Endometrial microvascular endothelial cells (primary cell): ENCODE measurements at regions not wholly inside any gene's neighbourhood (a gene's known extent, or its start where the extent isn't known, plus 50 kb on each side); places are given as distances from the start of the nearest gene placed in this dataset.
"Not testable (repeated sequence)": the region's sequence is repeated elsewhere in the genome, so short reads cannot be mapped to it uniquely, and the experiment has no call there.

Experiments
- in situ Hi-C: cut with HindIII; loops from 2 replicates; pipeline ENCODE4 v1.10.0; 2017; ENCODE audit warnings: low sequenced_read_pairs, low pct_unique_long_range_greater_than_20kb; ENCODE audit errors: inconsistent ontology term

DNA sequence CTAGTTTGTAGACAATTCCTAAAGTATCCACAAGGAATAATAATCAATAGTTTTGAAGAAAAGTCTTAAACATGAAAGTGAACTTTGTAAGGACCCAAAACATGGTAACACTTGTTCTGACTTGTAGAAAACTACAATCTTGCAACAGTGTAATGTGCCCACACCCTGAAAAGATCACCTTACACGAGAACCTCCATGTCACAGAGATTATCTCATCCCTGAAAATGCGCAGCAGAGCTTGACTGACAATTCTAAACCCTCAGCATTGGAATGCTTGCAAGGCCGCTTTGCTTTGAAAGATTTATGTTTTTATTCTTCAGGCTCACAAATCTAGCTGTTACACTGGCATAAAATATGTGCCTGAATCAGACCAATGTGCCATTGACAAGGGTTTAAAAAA, 346.6 kb downstream of the KLF13 start:
- in situ Hi-C loops: not testable (repeated sequence)

DNA sequence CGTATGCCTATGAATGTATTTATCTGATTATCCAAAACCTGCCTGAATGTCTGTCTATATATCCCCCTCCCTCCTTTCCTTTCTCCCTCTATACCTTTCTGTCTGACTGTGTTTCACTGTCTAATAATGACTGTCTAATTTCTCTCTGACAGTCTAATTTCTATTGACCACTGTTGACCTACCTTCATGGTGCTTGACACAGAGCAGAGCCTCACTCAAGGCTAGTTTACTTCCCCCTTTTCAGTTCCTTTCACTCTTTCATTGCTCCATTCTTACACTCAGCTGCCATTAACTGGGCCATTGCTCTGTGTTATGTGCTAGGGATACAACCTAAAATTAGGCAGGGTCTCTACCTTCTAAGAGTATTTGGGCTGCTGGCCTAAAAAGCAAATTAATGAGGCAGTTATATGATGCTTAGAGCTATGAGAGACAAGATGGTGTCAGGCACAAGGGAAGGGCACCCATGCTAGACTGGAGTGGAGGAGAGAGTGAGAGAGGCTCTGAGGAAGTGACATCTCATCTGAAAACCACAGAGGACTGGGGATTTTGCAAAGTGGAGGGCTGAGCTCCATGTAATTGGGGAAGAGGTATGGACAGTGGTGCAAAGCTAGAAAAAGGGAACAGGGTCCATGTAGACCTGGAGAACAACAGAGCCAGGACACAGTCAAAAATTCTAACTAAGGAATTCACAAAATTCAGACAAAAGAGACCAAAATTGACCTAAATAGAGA, 348.6 kb upstream of the CHRNA7 start:
- in situ Hi-C loops: not testable (repeated sequence)

DNA sequence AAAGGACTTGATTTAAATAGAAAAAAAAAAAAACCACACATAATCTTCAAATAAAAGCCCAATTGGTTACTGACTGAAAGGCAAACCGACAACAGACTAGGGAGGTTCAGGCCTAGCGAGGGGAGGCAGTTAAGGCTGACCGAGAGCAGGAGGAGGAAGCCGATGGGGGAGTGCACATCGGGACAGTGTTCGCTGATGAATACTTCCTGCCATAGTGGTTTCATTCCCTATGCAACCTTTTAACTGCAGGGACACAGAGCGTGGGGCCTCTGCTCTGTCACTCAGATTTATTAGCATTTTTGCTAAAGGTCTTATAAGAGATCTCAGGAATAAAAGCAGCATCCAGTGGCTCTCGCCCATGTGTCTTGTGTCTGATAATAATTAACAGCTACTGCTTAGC, 343.2 kb upstream of the CHRNA7 start:
- in situ Hi-C loops: not testable (repeated sequence)

DNA sequence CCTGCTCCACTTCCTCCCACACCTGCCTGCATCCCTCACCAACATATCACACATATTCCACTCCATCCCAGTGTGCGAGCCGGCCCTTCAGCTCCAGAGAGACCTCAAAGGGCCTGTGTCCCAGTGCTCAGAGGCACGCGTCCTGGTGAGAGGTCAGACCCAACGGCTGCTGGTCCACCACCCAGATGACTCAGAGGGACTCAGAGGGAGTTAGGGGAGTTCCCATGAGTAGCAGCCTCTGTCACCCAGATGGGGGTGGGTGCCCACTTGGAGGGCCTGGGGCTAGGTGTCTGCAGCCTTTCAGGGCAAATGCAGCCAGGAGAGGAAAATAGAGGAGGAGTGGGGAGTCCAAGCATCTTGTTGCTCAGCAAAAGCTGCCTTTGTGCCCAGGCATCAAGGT, 333.8 kb upstream of the CHRNA7 start:
- in situ Hi-C loops: not testable (repeated sequence)

DNA sequence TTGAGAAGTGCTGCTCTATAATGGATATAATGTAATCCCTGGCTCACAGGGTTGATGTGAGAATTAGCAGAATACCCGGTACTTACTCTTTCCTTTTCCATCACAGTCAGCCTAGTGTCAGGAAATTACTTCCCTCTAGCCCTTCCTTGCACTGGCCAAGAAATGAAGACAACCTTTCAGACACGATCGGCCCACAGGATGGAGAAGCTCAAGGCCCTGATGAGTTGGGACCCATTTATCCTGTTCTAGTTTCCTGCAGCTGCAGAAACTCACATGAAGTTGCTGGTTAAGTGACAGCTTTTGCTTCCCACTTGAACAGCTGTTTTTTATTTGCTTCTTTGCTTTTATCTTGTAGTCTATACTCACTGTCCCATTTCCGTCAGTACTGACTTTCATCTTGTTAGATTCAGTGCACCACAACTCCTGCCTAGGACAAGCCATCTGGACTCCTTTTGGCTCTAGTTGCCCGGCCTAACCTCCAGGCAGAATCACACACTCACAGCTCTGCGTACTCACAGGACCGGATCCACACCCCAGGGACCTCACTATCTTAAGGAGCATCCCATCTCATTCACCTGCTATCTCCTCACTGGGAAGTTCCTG, 325.1 kb upstream of the CHRNA7 start:
- in situ Hi-C loops: not testable (repeated sequence)

DNA sequence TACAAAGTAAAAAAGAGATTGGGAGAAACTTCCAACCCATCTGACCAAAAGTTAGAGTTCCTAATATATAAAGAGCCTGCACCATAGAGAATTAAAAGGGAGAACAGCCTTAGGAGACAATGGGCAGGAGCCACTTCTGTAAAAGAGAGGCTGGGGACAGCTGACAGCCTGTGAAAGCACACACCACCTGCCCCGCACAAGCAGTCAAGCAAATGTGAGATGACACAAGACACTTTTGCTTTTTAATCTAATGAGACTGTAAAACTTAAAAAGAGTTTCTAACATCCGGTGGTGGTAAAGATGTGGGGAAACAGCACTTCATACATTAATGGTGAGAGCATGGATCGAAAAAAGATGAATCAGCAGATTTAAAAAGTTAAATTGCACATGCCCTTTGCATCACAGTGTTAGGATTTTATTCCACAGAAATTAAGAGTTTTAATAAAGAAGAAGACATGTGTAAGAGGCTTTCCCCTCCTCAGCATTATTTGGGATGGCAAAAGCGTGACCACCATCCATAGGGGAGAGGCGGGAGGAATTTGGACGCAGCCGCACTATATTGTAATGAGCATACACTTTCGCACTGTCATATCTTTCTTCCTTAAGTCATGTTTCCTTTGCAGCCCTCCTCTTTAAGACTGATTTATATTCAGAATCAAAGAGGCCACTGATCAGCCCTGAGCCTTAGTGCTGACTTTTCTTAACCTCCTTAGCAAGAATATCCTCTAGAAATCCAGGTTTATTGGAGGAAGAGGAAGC, 322.2 kb upstream of the CHRNA7 start:
- in situ Hi-C loops: not testable (repeated sequence)

DNA sequence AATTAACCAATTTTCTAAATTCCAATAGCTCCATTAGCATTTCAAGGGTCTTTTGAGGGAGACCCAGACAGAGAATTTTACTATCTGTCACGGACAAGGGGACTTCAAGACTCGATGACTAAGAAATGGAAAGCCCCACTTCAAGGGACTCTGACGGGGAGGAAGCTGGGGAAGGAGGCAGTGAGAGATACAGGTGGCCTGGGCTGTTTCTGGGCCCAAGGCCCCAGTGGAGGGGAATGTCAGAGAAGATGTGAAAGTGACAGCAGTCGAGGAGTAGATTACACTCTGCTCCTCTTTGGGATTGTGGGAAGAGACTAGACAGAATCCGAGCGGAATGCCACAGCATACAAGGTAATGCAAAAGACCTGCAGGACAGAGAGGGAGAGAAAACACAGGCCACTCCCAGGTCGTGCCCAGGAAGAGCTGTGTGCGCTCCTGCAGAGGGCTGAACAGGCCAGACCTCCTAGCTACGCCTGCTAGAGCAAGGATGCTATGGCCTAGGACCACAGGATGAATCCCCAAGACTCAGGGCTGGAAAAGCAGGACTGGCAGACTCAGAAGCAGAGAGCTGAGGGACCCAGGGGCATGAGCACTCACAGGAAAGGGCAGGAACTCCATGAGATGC, 321.5 kb upstream of the CHRNA7 start:
- in situ Hi-C loops: not testable (repeated sequence)

DNA sequence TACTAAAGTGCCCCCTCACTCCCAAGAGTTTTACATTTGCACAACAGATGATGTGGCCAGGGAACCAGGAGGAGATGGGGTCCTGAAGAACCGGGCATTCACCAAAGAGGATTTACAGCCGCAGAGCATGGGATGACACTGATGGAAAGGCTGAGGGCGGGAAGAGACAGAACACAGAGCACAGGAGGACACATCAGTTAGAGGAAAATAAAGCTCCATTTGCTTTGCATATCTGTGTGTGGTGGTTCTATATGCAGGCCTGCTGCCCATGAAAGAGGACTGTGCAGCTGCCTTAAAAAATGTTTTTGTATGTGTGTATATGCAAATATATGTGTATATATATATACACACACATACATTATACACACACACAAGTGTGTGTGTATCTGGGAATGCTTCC, 320.8 kb upstream of the CHRNA7 start:
- in situ Hi-C loops: not testable (repeated sequence)

DNA sequence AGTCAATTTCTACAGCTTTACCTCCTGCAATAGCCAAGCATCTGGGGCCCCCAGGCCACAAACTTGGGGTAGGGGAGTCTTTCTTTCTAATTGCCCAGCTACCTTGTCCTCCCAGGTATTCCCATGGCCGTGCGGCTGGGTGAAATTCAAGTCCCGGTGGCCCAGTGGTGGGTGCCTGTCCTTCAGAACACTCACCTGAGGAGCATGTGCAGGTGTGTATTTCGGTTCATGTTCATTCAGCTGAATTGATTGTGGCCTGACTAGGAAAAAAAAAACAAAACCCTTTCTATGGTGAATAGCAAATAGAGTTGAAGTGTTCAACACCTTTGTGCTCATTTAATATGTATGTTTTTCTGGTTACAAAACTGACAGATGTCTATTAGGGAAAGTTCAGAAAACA, 319.5 kb upstream of the CHRNA7 start:
- in situ Hi-C loops: not testable (repeated sequence)

DNA sequence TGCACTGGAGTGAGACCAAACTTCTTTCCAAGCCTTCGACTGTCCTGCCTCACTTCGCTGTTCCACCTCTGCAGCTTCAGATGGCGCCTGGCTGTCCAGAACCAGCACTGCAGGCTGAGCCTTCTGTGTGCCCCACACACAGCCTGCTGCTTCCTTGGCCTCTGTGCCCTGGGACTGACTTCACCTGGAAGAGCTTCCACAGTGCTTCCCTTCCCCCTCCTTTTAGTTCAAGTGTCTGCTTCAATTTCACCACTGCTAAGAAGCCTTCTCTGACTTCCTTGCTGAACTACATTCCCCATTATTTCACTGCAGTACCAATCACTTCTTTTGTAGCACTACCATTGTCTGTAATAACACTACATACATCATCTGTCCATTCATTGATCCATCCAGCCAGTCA, 315.1 kb upstream of the CHRNA7 start:
- in situ Hi-C loops: not testable (repeated sequence)

DNA sequence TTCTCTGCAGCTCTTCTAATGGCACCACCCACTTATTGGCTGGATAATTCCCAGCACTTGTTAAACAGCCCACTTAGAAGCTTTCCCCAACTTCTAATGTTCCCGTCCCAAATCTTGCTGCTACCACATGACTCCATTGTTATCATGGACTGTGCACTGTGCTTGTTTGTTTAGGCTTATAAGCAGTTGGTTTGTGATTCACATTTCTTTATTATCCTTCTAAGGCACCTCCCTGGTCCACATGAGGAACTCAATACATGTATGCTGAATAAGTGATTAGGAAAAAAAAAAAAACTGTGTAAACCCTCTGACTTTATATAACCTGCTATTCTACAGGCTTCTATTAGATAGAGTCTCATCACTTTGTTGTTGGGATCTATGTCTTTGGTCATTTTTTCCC, 311.7 kb upstream of the CHRNA7 start:
- in situ Hi-C loops: not testable (repeated sequence)

DNA sequence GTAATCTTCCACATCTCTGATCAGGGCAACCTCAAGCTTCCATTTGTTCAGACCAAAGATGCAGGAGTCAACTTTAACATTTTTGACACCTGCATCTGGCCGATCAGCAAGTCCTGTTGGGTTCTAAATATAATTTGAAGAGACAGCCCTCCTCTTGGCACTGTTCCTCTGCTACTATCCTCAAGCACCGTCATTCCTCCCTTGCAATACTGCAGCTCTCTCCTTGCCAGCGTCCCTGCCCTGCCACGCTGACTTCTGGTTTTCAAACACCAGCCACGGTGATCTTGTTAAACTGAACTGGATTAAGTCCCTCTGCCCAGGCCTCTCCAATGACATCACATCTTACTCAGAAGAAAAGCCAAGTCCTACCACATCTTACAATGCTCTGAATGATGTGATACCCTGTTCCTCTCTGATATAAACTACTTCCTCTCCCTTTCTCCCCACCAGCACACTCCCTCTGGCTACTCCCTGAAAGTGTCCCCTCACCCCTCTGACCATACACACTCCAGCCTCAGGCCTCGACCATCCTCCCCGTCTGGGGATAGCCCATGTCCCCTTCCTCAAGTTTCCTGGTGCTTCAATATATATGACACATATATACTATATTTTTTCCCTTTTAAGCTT, 310.8 kb upstream of the CHRNA7 start:
- in situ Hi-C loops: not testable (repeated sequence)

DNA sequence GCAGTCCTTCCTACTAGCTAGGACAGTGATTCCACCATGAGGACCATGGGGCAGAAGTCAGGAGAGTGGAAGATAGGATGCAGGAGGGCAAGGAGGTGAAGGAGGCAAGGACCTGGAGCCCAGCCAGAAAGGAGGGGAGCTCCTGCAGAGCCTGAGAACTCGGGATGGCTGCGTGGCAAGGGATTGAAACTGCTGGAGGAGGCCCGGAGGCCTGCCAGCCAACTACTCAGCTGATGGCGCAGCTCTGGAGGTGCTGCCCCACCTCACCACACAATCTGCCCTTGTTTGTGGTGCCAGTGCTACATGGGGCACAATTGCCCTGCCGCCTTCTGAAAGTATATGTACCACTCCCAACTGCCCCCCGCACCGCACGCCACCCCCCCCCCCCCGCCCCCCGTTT, 307.3 kb upstream of the CHRNA7 start:
- in situ Hi-C loops: not testable (repeated sequence)

DNA sequence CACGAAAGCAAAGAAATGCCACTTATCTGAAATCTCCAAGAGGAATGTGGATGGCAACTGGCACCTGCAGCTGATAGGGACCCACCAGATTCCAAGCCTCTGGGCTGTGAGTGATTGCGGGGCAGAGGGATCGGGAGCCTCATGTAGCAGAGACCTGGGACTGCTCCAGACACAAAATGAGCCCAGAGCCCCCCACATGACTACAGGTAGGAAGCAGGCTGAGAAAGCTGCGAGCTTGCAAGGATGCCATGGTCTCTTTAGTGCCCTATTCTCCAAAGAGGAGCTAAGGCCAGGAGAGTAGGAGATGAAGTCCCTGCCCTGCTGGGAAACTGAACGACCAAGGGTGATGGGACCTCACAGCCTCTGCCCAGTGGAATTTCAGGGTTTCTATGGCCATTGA, 305.4 kb upstream of the CHRNA7 start:
- in situ Hi-C loops: not testable (repeated sequence)

DNA sequence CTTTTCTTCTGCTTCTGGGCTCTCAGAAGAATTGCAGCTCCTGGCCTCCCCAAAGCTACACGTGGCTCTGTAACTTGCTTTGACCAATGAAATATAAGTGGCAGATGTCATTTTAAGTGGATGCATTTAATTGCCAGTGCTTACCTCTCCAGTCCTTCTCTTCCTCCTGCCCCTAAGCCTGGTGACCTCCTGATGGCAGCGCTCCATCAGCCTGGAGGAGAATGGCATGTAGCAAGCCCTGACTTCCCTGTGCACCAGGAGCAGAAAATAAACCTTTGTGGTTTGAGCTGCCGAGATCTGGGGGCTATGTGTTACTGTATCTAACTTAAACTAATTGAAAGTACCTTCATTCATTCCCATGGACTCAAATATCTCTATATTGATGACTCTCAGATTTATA, 304.7 kb upstream of the CHRNA7 start:
- in situ Hi-C loops: not testable (repeated sequence)

DNA sequence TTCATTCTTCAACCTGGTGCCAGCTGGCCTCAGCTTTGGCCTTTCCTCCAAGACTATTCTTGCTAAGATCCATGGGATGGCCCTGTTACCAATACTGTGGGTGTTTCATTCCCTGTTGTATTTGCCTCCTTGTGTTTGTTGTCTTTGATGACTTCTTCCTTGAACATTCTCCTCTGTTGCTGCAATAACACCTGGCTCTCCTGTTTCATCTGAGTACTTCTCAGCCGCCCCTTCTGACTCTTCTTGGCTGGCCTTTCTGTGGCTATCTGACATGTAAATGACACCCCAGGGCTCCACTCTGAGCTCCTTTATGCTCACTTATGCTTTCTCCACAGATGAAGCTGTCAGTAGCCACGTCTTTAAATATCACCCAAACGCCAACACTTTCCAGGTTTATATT, 302.7 kb upstream of the CHRNA7 start:
- in situ Hi-C loops: no loop called here

DNA sequence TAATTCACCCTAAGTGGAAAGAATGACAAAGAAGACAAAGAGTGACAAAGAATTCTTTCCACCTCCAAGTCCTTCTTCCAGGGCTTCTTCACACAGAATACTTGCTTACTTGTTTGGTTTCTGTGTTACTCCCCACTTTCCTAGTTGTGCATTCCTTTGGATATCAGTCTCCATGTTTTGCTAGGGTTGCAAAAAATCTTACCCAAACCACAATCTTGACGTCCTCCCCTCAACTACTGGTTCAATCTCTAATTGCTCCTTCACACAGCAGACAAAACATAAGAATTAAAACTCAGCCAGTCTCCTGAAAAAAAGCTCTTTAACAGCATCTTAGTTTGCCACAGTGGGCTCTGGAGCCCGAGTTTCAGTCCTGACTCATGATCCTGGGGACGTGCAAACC, 297.6 kb upstream of the CHRNA7 start:
- in situ Hi-C loops: no loop called here

DNA sequence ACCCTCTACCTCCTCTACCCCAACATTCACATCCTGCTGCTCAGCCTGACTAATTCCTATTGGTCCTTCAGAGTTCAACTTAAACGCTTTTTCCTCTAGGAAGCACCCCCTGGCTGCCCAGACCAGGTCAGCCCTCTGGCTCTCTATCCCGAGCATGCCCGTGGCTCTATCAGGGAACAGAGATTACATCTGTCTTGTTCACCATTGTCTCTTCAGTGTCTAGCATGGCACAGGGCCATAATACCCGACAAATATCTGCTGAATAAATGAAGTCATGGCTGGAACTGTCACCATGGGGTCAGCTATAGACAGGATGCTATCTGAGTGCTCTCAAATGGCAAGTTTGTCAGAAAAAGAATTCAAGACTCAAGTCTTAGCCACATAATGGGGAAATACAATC, 296.9 kb upstream of the CHRNA7 start:
- in situ Hi-C loops: no loop called here

DNA sequence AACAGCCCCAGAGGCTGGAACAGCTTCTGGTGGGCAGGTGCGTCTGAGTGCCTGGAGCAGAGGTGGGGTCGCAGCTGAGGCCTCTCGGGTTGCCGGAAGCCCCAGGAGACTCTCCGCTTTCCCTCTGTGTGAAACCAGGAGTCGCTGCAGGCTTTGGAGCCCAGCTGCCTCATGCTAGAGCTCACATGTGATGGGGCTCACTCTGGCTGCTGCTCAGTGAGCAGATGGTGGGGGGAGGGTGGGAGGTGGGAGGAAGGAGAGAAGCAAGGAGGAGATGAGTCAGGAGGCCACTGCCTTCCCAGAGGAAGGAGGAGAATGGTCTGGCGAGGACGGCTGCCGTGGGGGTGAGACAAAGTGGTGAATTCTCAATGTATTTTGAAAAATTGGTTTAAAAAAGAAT, 290.1 kb upstream of the CHRNA7 start:
- in situ Hi-C loops: no loop called here
